ENCODE measurements at regions not wholly inside any gene's neighbourhood (a gene's known extent, or its start where the extent isn't known, plus 50 kb on each side); places are given as distances from the start of the nearest gene placed in this dataset.
"Not testable (repeated sequence)": the region's sequence is repeated elsewhere in the genome, so short reads cannot be mapped to it uniquely, and the experiment has no call there.

DNA sequence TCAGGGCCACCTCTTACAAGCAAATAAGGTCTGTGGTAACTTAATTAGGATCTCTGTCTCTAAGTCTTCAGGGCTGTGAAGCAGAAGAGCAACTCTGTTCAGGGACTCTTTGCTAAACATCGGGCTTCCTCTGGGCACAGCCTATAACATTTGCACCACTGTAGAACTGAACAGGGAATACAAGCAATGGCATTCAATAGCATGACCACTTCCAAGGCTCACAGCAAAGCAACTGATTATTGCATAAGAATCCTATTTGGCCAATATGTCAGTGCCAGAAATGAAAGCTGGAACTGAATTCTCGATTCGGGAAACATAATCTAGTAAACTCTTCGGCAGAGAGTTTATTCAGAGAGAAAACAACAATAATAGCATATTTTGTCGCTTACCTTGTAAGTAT lies 92.2 kb upstream of the AMZ2 start (continued):
- TF ChIP-seq, protein P1, sequence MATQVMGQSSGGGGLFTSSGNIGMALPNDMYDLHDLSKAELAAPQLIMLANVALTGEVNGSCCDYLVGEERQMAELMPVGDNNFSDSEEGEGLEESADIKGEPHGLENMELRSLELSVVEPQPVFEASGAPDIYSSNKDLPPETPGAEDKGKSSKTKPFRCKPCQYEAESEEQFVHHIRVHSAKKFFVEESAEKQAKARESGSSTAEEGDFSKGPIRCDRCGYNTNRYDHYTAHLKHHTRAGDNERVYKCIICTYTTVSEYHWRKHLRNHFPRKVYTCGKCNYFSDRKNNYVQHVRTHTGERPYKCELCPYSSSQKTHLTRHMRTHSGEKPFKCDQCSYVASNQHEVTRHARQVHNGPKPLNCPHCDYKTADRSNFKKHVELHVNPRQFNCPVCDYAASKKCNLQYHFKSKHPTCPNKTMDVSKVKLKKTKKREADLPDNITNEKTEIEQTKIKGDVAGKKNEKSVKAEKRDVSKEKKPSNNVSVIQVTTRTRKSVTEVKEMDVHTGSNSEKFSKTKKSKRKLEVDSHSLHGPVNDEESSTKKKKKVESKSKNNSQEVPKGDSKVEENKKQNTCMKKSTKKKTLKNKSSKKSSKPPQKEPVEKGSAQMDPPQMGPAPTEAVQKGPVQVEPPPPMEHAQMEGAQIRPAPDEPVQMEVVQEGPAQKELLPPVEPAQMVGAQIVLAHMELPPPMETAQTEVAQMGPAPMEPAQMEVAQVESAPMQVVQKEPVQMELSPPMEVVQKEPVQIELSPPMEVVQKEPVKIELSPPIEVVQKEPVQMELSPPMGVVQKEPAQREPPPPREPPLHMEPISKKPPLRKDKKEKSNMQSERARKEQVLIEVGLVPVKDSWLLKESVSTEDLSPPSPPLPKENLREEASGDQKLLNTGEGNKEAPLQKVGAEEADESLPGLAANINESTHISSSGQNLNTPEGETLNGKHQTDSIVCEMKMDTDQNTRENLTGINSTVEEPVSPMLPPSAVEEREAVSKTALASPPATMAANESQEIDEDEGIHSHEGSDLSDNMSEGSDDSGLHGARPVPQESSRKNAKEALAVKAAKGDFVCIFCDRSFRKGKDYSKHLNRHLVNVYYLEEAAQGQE (IDR thresholded peaks at IDR 0.05): no peak
- no peak for TF ChIP-seq BHLHE40 (IDR thresholded peaks at IDR 0.05; ENCODE audit: low read depth, low read length)

DNA sequence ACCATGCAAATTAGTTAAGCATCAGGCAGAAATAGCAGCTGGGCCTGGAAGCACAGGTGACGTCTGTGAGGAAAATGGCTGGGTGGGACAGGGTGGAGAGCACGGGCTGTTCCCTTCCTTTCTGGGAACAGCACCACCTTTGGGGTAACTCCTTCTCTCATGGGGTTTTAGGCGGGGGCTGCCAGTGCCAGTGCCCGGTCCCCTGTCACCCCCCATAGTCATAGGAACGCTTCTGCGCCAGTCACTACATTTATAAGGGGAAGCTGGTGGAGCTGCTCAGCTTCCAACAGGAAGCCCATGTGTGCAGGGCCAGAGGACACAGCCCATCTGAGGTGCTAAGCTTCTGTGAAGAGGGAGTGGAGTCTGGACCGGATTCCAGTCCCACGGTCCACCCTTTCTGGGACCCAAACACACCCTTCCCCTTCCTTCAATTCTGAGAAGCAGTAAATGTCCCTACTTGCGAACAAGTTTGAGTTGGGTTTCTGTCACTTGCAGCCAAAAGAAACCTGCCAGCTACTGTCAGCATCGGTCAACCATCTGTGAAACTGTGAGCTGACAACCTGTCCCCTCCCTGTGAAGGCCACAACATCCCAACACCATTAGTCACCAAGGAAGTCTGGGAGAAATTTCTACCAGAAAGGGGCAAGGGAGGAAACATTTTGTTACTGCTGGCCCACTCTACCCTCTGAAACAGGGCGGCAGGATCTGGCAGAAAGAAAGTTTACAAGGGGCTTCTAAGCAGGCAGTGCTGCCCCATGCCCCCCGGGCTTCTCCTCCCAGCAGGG lies 86.0 kb upstream of the AMZ2 start:
- ATAC-seq (0 out of 6 replicates have a peak, but pooled peaks of 1 of the 2 experiments have one; percentile 33), DNase-seq (ENCODE audit: low read depth in 1 of 2, low spot score in 1 of 2) (no peak), FAIRE-seq (no peak)
- CTCF ChIA-PET: interaction anchor here (0.7 to 7.8 kb wide), 3 partner anchors 11 to 38 kb away, joined by 3 to 45 read pairs (median 6); no protein-coding TSS in a partner anchor
- TF ChIP-seq ZFP36 (IDR thresholded peaks at IDR 0.05; ENCODE audit: borderline replicate concordance, partially characterized antibody) (no peak), ZSCAN20 (CRISPR knock-in tag; IDR thresholded peaks at IDR 0.05) (no peak), EP300 (IDR thresholded peaks at IDR 0.05) (no peak), JUNB (IDR thresholded peaks at IDR 0.05) (no peak), CBX8 (IDR thresholded peaks at IDR 0.05) (no peak), ZNF302 (CRISPR knock-in tag; IDR thresholded peaks at IDR 0.05) (no peak)
- POLR2A ChIA-PET: no interaction called here
- Histone ChIP-seq H3K4me3 (no peak overlapping the region), H3K9me3 (no peaks in the 10 kb centered on the region), H3K4me2 (no peak overlapping the region), H3K4me1 (no peaks in the 10 kb centered on the region), H3K27ac (no peak overlapping the region)
- 78% methylated on average over 12 of the region's 12 CpGs for WGBS (ENCODE audit: missing lambda C conversion rate)

DNA sequence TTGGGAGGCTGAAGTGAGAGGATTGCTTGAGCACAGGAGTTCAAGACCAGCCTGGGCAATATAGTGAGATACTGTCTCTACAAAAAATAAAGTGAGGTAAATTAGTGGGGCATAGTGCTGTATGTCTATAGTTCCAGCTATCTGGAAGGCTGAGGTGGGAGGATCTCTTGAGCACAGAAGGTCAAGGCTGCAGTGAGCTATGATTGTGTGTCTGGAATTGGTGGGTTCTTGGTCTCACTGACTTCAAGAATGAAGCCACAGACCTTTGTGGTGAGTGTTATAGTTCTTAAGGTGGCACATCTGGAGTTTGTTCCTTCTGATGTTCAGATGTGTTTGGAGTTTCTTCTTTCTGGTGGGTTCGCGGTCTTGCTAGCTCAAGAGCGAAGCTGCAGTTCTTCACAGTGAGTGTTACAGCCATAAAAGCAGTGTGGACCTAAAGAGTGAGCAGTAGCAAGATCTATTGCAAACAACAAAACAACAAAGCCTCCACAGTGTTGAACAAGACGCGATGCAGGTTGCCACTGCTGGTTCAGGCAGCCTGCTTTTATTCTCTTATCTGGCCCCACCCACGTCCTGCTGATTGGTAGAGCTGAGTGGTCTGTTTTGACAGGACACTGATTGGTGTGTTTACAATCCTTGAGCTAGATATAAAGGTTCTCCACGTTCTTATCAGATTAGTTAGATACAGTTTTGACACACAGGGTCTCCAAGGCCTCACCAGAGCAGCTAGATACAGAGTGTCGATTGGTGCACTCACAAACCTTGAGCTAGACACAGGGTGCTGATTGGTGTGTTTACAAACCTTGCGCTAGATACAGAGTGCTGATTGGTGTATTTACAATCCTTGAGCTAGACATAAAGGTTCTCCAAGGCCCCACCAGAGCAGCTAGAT lies 79.3 kb upstream of the AMZ2 start:
- FAIRE-seq; H3K9me3 ChIP-seq; H3K27ac ChIP-seq; H3K4me2 ChIP-seq; ATAC-seq; POLR2A ChIA-PET; H3K4me1 ChIP-seq; H3K4me3 ChIP-seq; DNase-seq (ENCODE audit: low read depth in 1 of 2, low spot score in 1 of 2): not testable (repeated sequence)
- CTCF ChIA-PET: interaction anchor here (0.7 to 10.5 kb wide), 8 partner anchors 9 to 329 kb away, joined by 3 to 135 read pairs (median 3); partner anchors contain the start of gene WIPI1
- WGBS (ENCODE audit: missing lambda C conversion rate): 73% methylated on average over 9 of the region's 9 CpGs

DNA sequence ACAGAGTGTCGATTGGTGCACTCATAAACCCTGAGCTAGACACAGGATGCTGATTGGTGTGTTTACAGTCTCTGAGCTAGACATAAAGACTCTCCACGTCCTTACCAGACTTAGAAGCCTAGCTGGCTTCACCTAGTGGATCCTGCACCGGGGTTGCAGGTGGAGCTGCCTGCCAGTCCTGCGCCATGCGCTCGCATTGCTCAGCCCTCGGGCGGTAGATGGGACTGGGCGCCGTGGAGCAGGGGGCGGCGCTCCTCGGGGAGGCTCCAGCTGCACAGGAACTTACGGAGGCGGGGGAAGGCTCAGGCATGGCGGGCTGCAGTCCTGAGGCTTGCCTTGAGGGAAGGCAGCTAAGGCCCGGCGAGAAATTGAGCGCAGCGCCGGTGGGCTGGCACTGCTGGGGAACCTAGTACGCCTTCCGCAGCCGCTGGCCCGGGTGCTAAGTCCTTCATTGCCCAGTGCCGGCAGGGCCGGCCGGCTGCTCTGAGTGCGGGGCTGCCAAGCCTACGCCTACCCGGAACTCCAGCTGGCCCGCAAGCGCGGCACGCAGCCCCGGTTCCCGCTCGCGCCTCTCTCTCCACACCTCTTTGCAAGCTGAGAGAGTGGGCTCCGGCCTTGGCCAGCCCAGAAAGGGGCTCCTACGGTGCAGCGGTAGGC lies 78.5 kb upstream of the AMZ2 start:
- CTCF ChIA-PET: interaction anchor here (0.7 to 10.5 kb wide), 6 partner anchors 11 to 591 kb away, joined by 3 to 135 read pairs (median 4); no protein-coding TSS in a partner anchor
- ATAC-seq; FAIRE-seq; H3K9me3 ChIP-seq; H3K4me1 ChIP-seq; H3K4me3 ChIP-seq; DNase-seq (ENCODE audit: low read depth in 1 of 2, low spot score in 1 of 2); POLR2A ChIA-PET; H3K27ac ChIP-seq; H3K4me2 ChIP-seq: not testable (repeated sequence)
- WGBS (ENCODE audit: missing lambda C conversion rate): 84% methylated on average over 37 of the region's 42 CpGs

DNA sequence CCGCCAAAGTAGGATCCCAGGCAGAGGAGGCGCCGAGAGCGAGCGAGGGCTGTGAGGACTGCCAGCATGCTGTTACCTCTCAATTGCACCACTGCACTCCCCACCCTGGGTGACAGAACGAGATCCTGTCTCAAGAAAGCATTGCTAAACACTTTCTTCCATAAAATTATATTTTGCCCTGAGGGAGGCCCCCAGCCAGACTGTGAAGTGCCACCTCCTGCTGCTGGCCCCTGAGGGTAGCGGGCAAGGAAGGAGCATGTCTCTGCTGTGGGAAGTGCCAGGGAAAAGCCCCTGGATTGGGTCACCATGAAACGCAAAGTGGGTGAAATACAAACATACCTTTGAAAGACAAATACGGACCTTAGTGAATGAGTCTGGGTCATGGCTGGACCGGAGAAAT lies 78.0 kb upstream of the AMZ2 start:
- 78% methylated on average over 10 of the region's 10 CpGs for WGBS (ENCODE audit: missing lambda C conversion rate)
- DNase-seq (ENCODE audit: low read depth in 1 of 2, low spot score in 1 of 2) (no peak), ATAC-seq (no peak), FAIRE-seq (no peak)
- ChIA-PET CTCF (interaction anchor here (0.6 to 10.5 kb wide), 10 partner anchors 12 to 591 kb away, joined by 3 to 135 read pairs (median 3); partner anchors contain the start of gene WIPI1), POLR2A (no interaction called here)
- Histone ChIP-seq H3K9me3 (no peaks in the 10 kb centered on the region), H3K27ac (no peak overlapping the region), H3K4me2 (no peak overlapping the region), H3K4me1 (no peaks in the 10 kb centered on the region), H3K4me3 (no peak overlapping the region)
- TF ChIP-seq RFX5 (IDR thresholded peaks at IDR 0.05) (no peak), CHD2 (IDR thresholded peaks at IDR 0.05; ENCODE audit: low read length, partially characterized antibody) (no peak), ZSCAN20 (CRISPR knock-in tag; IDR thresholded peaks at IDR 0.05) (no peak), ZNF302 (CRISPR knock-in tag; IDR thresholded peaks at IDR 0.05) (no peak), MAZ (IDR thresholded peaks at IDR 0.05; ENCODE audit: borderline replicate concordance, low read depth, low read length) (no peak), RAD21 (conservative IDR thresholded peaks at IDR 0.05 in 1 of 2, IDR thresholded peaks at IDR 0.05 in 1 of 2) (no peak), NPAS2 (CRISPR knock-in tag; IDR thresholded peaks at IDR 0.05; ENCODE audit: borderline replicate concordance) (no peak), KDM5A (IDR thresholded peaks at IDR 0.05) (no peak)
- TF ChIP-seq, protein P2, sequence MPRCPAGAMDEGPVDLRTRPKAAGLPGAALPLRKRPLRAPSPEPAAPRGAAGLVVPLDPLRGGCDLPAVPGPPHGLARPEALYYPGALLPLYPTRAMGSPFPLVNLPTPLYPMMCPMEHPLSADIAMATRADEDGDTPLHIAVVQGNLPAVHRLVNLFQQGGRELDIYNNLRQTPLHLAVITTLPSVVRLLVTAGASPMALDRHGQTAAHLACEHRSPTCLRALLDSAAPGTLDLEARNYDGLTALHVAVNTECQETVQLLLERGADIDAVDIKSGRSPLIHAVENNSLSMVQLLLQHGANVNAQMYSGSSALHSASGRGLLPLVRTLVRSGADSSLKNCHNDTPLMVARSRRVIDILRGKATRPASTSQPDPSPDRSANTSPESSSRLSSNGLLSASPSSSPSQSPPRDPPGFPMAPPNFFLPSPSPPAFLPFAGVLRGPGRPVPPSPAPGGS (IDR thresholded peaks at IDR 0.05): no peak
- TF ChIP-seq, protein P3, sequence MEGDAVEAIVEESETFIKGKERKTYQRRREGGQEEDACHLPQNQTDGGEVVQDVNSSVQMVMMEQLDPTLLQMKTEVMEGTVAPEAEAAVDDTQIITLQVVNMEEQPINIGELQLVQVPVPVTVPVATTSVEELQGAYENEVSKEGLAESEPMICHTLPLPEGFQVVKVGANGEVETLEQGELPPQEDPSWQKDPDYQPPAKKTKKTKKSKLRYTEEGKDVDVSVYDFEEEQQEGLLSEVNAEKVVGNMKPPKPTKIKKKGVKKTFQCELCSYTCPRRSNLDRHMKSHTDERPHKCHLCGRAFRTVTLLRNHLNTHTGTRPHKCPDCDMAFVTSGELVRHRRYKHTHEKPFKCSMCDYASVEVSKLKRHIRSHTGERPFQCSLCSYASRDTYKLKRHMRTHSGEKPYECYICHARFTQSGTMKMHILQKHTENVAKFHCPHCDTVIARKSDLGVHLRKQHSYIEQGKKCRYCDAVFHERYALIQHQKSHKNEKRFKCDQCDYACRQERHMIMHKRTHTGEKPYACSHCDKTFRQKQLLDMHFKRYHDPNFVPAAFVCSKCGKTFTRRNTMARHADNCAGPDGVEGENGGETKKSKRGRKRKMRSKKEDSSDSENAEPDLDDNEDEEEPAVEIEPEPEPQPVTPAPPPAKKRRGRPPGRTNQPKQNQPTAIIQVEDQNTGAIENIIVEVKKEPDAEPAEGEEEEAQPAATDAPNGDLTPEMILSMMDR (IDR thresholded peaks at IDR 0.05): no peak
